Endothelial cell (in vitro differentiated cells): ENCODE measurements at regions not wholly inside any gene's neighbourhood (a gene's known extent, or its start where the extent isn't known, plus 50 kb on each side); places are given as distances from the start of the nearest gene placed in this dataset.

Experiments used
- DNase-seq: peaks from one replicate; pipeline ENCODE4 v3.0.0; 2021; ENCODE audit warnings: low spot score
- H3K27ac Mint-ChIP-seq: one replicate; pipeline ENCODE4 v1.8.0; 2021; ENCODE audit warnings: mixed read lengths, inconsistent platforms; ENCODE audit not compliant: unreplicated experiment
- H3K27me3 Mint-ChIP-seq: one replicate; pipeline ENCODE4 v1.8.0; 2021; ENCODE audit warnings: mild to moderate bottlenecking, moderate library complexity, mixed read lengths, inconsistent platforms; ENCODE audit not compliant: unreplicated experiment
- H3K36me3 Mint-ChIP-seq: one replicate; pipeline ENCODE4 v1.8.0; 2021; ENCODE audit warnings: mild to moderate bottlenecking, low read depth, mixed read lengths, inconsistent platforms; ENCODE audit not compliant: unreplicated experiment
- H3K4me1 Mint-ChIP-seq: one replicate; pipeline ENCODE4 v1.8.0; 2021; ENCODE audit warnings: mild to moderate bottlenecking, mixed read lengths, inconsistent platforms; ENCODE audit not compliant: unreplicated experiment
- H3K4me3 Mint-ChIP-seq: one replicate; pipeline ENCODE4 v1.8.0; 2021; ENCODE audit warnings: mild to moderate bottlenecking, mixed read lengths, inconsistent platforms; ENCODE audit not compliant: unreplicated experiment
- H3K9me3 Mint-ChIP-seq: one replicate; pipeline ENCODE4 v1.8.0; 2021; ENCODE audit warnings: mixed read lengths, inconsistent platforms; ENCODE audit not compliant: unreplicated experiment
- CTCF ChIP-seq: fragments of 200-600 bp; sonication (generic); IDR thresholded peaks from one replicate; pipeline ENCODE4 v1.5.0; 2021; ENCODE audit warnings: antibody characterized with exemption; ENCODE audit not compliant: unreplicated experiment

- Mint-ChIP-seq H3K4me1 (no peaks in the 10 kb centered on the region), H3K4me3 (no peak overlapping the region), H3K27me3 (no peaks in the 10 kb centered on the region), H3K27ac (no peak overlapping the region), H3K9me3 (no peaks in the 10 kb centered on the region), H3K36me3 (no peaks in the 10 kb centered on the region)
- no peak for DNase-seq
- no peak for TF ChIP-seq CTCF
Measured at GRCh38 chr5:19047277-19047676, 940.7 kb downstream of the CDH18 start.

- TF ChIP-seq CTCF, result no peak
- no peaks in the 10 kb centered on the region for H3K4me1 Mint-ChIP-seq
- H3K27ac Mint-ChIP-seq, result no peak overlapping the region
- no peaks in the 10 kb centered on the region for H3K9me3 Mint-ChIP-seq
- DNase-seq, result no peak
- H3K27me3 Mint-ChIP-seq, result no peaks in the 10 kb centered on the region
- H3K4me3 Mint-ChIP-seq, result no peak overlapping the region
- no peaks in the 10 kb centered on the region for H3K36me3 Mint-ChIP-seq
Measured at GRCh38 chr5:19048726-19049125, 939.3 kb downstream of the CDH18 start.

- no peak for DNase-seq
- no peak overlapping the region for H3K4me3 Mint-ChIP-seq
Measured at GRCh38 chr5:19058216-19058615, 929.8 kb downstream of the CDH18 start.

GRCh38 chr5:19064094-19064493 lies 923.9 kb downstream of the CDH18 start:
- H3K27me3 Mint-ChIP-seq, result no peaks in the 10 kb centered on the region
- no peak for TF ChIP-seq CTCF
- no peaks in the 10 kb centered on the region for H3K36me3 Mint-ChIP-seq
- no peak overlapping the region for H3K27ac Mint-ChIP-seq
- H3K9me3 Mint-ChIP-seq, result no peaks in the 10 kb centered on the region
- no peak overlapping the region for H3K4me3 Mint-ChIP-seq
- DNase-seq, result no peak
- H3K4me1 Mint-ChIP-seq, result peaks cover 2% of the 10 kb centered on the region

More at GRCh38 chr5:19058216-19058615, 929.8 kb downstream of the CDH18 start:
- H3K9me3 Mint-ChIP-seq, result no peaks in the 10 kb centered on the region
- peaks cover 2% of the 10 kb centered on the region for H3K4me1 Mint-ChIP-seq
- H3K27me3 Mint-ChIP-seq, result no peaks in the 10 kb centered on the region
- no peak for TF ChIP-seq CTCF
- H3K36me3 Mint-ChIP-seq, result no peaks in the 10 kb centered on the region
- no peak overlapping the region for H3K27ac Mint-ChIP-seq

- TF ChIP-seq CTCF, result no peak
- no peaks in the 10 kb centered on the region for H3K27me3 Mint-ChIP-seq
Measured at GRCh38 chr5:19067741-19068140, 920.3 kb downstream of the CDH18 start.

More at GRCh38 chr5:19067741-19068140, 920.3 kb downstream of the CDH18 start:
- Mint-ChIP-seq H3K27ac (no peak overlapping the region), H3K36me3 (no peaks in the 10 kb centered on the region), H3K9me3 (no peaks in the 10 kb centered on the region), H3K4me3 (no peak overlapping the region), H3K4me1 (no peaks in the 10 kb centered on the region)
- DNase-seq, result no peak
